CD4-positive, alpha-beta T cell (primary cell): ENCODE measurements at regions not wholly inside any gene's neighbourhood (a gene's known extent, or its start where the extent isn't known, plus 50 kb on each side); places are given as distances from the start of the nearest gene placed in this dataset.

ENCODE experiments used
- ATAC-seq: fragments of 200-7000 bp; cut with Tn5 transposase; one replicate; pipeline ENCODE4 v1.10.0; 2022; ENCODE audit warnings: mild to moderate bottlenecking; ENCODE audit not compliant: poor library complexity
- CTCF ChIA-PET: fragments of 350-600 bp; sonication (Branson Sonifier 250); formaldehyde crosslinking; loops from one replicate; lab custom pipeline; 2021; ENCODE audit warnings: antibody characterized with exemption, inconsistent platforms; lab: Charles Lee
- POLR2A ChIA-PET: fragments of 350-600 bp; sonication (Branson Sonifier 250); formaldehyde crosslinking; loops from one replicate; lab custom pipeline; 2021; ENCODE audit warnings: antibody characterized with exemption, inconsistent platforms; lab: Charles Lee
- DNase-seq, 14 experiments: peaks; one replicate each; pipeline ENCODE4 v3.0.0-alpha.2; 2013 to 2020; ENCODE audit warnings: mixed read lengths in 2 of 14
- H3K27ac ChIP-seq, 2 donors: one replicate each; pipeline versions ENCODE4 v1.5.1 to v1.7.0; 2013; ENCODE audit warnings: low read length in 2 of 2, low read depth in 1 of 2, mild to moderate bottlenecking in 1 of 2
- H3K27me3 ChIP-seq, 2 experiments: 1 replicate in 1 of 2; 2 replicates in 1 of 2; pipeline versions ENCODE4 v1.6.1 to v1.7.0; 2013; ENCODE audit warnings: low read length in 2 of 2, control low read depth in 1 of 2, mild to moderate bottlenecking in 1 of 2, moderate library complexity in 1 of 2; ENCODE audit not compliant: insufficient read depth in 2 of 2, control insufficient read depth in 1 of 2
- H3K36me3 ChIP-seq: one replicate; pipeline ENCODE4 v1.6.1; 2013; ENCODE audit warnings: low read length, control low read depth; ENCODE audit not compliant: insufficient read depth
- H3K4me1 ChIP-seq: one replicate; pipeline ENCODE4 v1.6.1; 2013; ENCODE audit warnings: low read length, control low read depth; ENCODE audit not compliant: insufficient read depth
- H3K4me3 ChIP-seq: one replicate; pipeline ENCODE4 v1.5.1; 2013; ENCODE audit warnings: mild to moderate bottlenecking, low read length, moderate library complexity
- H3K9me3 ChIP-seq, 2 experiments: 1 replicate in 1 of 2; 2 replicates in 1 of 2; pipeline versions ENCODE4 v1.6.1 to v1.7.0; 2013; ENCODE audit warnings: low read length in 2 of 2, mild to moderate bottlenecking in 2 of 2, control low read depth in 1 of 2, moderate library complexity in 1 of 2; ENCODE audit not compliant: control insufficient read depth in 1 of 2, insufficient read depth in 1 of 2
- H3K27ac Mint-ChIP-seq: one replicate; pipeline ENCODE4 v1.8.0; 2020; ENCODE audit warnings: mixed read lengths
- H3K27me3 Mint-ChIP-seq: one replicate; pipeline ENCODE4 v1.8.0; 2021; ENCODE audit warnings: mixed read lengths
- H3K36me3 Mint-ChIP-seq: one replicate; pipeline ENCODE4 v1.8.0; 2021; ENCODE audit warnings: low read depth, mixed read lengths
- H3K4me1 Mint-ChIP-seq: one replicate; pipeline ENCODE4 v1.8.0; 2021; ENCODE audit warnings: low read depth, mixed read lengths
- H3K4me3 Mint-ChIP-seq: one replicate; pipeline ENCODE4 v1.8.0; 2020; ENCODE audit warnings: mild to moderate bottlenecking, mixed read lengths
- H3K9me3 Mint-ChIP-seq: one replicate; pipeline ENCODE4 v1.8.0; 2020; ENCODE audit warnings: mixed read lengths
- CTCF ChIP-seq: fragments of 200-600 bp; IDR thresholded peaks from one replicate; pipeline ENCODE4 v1.8.0; 2022; ENCODE audit warnings: antibody characterized with exemption, mild to moderate bottlenecking
- intact Hi-C, 2 experiments: fragments of 100-400 bp; cut with DNase I in 1 of 2; cut with micrococcal nuclease in 1 of 2; formaldehyde crosslinking; loops; one replicate each; pipeline versions ENCODE4 v1.15.1 to v1.9.0; 2023 to 2025; cut with DNase I, micrococcal nuclease

GRCh38 chr4:184287697-184288255 is 70.1 kb upstream of the ENPP6 start:
- ATAC-seq (no peak), DNase-seq (no peak)
- H3K9me3 Mint-ChIP-seq = no peaks in the 10 kb centered on the region
- Histone ChIP-seq H3K9me3 (no peaks in the 10 kb centered on the region), H3K27ac (no peak overlapping the region), H3K36me3 (no peaks in the 10 kb centered on the region), H3K4me3 (no peak overlapping the region), H3K27me3 (no peaks in the 10 kb centered on the region), H3K4me1 (peaks cover 30% of the 10 kb centered on the region)
- ChIA-PET POLR2A (interaction anchor here (1.0 to 1.1 kb wide), 2 partner anchors 8 to 187 kb away, joined by 3 read pairs; partner anchors contain the start of gene IRF2), CTCF (interaction anchor here (0.9 to 2.3 kb wide), 3 partner anchors 10 to 247 kb away, joined by 3 to 10 read pairs (median 5); no protein-coding TSS in a partner anchor)
- intact Hi-C loops = no loop called here
- no peak overlapping the region for H3K27ac Mint-ChIP-seq
- peaks cover 32% of the 10 kb centered on the region for H3K4me1 Mint-ChIP-seq
- no peaks in the 10 kb centered on the region for H3K36me3 Mint-ChIP-seq
- no peak for TF ChIP-seq CTCF
- H3K27me3 Mint-ChIP-seq = no peaks in the 10 kb centered on the region
- peak overlapping the region; percentile 4 for H3K4me3 Mint-ChIP-seq

GRCh38 chr4:184286358-184286757 is 68.7 kb upstream of the ENPP6 start:
- ATAC-seq = no peak
- intact Hi-C loops = no loop called here
- Histone ChIP-seq H3K4me3 (no peak overlapping the region), H3K9me3 (no peaks in the 10 kb centered on the region), H3K27ac (no peak overlapping the region), H3K27me3 (no peaks in the 10 kb centered on the region), H3K36me3 (no peaks in the 10 kb centered on the region), H3K4me1 (peaks cover 44% of the 10 kb centered on the region)
- Mint-ChIP-seq H3K36me3 (no peaks in the 10 kb centered on the region), H3K27ac (no peak overlapping the region), H3K4me1 (peaks cover 47% of the 10 kb centered on the region), H3K4me3 (no peak overlapping the region), H3K27me3 (no peaks in the 10 kb centered on the region), H3K9me3 (no peaks in the 10 kb centered on the region)
- ChIA-PET CTCF (no interaction called here), POLR2A (no interaction called here)
- no peak for TF ChIP-seq CTCF
- DNase-seq = no peak

GRCh38 chr4:184284742-184285141 is 67.1 kb upstream of the ENPP6 start:
- Mint-ChIP-seq H3K9me3 (no peaks in the 10 kb centered on the region), H3K27me3 (no peaks in the 10 kb centered on the region), H3K4me3 (no peak overlapping the region), H3K36me3 (no peaks in the 10 kb centered on the region), H3K27ac (no peak overlapping the region), H3K4me1 (peaks cover 53% of the 10 kb centered on the region)
- H3K9me3 ChIP-seq = no peaks in the 10 kb centered on the region
- no peaks in the 10 kb centered on the region for H3K36me3 ChIP-seq
- no peak overlapping the region for H3K27ac ChIP-seq
- ChIA-PET POLR2A (no interaction called here), CTCF (interaction anchor here (1.6 kb wide), 1 partner anchor 20 kb away, joined by 6 read pairs; no protein-coding TSS in a partner anchor)
- no peak for TF ChIP-seq CTCF
- DNase-seq (no peak), ATAC-seq (no peak)
- H3K27me3 ChIP-seq = no peaks in the 10 kb centered on the region
- peaks cover 58% of the 10 kb centered on the region for H3K4me1 ChIP-seq
- intact Hi-C loops = no loop called here
- H3K4me3 ChIP-seq = no peak overlapping the region
